ENCODE measurements at regions not wholly inside any gene's neighbourhood (a gene's known extent, or its start where the extent isn't known, plus 50 kb on each side); places are given as distances from the start of the nearest gene placed in this dataset.

DNA sequence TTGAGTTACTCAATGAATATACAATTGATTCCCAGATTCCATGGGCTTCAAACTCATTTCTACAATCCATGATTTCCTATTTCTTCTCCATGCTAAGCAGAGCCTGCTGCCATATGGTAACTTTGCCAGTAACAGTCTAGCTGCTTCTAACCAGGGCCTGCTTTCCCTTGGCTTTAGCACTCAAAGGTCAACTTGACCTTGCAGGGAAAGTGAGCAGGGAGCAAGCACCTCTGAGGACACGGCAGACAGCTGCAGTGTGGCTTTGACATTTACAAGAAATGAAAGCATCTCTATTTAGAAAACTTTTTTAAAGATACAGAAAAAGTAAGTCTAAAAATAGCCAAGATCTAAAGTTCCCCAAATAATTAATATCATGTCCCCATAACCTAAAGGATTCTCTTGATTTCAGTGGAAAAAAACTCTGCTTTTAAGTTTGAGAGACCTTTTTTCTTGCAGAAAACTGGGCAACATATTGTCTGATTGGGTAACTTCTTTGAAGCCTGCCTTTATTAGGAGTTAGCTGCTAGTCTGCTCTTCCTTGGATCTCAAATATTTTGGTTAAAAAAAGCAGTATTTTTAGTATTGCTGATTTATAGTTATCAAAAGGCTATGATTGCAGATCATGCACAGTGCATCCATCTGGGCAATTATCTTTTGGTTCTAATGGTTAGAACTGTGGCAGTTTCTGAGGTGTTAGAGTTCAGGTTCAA is 257.9 kb downstream of the AHR start:
- TF ChIP-seq ELF4 (IDR thresholded peaks at IDR 0.05) (no peak), PKNOX1 (IDR thresholded peaks at IDR 0.05) (no peak), SUZ12 (IDR thresholded peaks at IDR 0.05) (no peak), BHLHE40 (IDR thresholded peaks at IDR 0.05; ENCODE audit: borderline replicate concordance) (no peak), ARNT (IDR thresholded peaks at IDR 0.05) (no peak), ZNF384 (IDR thresholded peaks at IDR 0.05) (no peak), FOXK2 (IDR thresholded peaks at IDR 0.05) (no peak), CTBP1 (IDR thresholded peaks at IDR 0.05; ENCODE audit: borderline replicate concordance) (no peak), NFRKB (IDR thresholded peaks at IDR 0.05) (no peak), HDGF (IDR thresholded peaks at IDR 0.05; ENCODE audit: borderline replicate concordance) (no peak), TARDBP (IDR thresholded peaks at IDR 0.05) (no peak), FOXM1 (IDR thresholded peaks at IDR 0.05; ENCODE audit: borderline replicate concordance) (no peak), L3MBTL2 (conservative IDR thresholded peaks at IDR 0.05) (no peak), FOXA1 (IDR thresholded peaks at IDR 0.05) (no peak), LEF1 (IDR thresholded peaks at IDR 0.05; ENCODE audit: borderline replicate concordance) (no peak), SP1 (IDR thresholded peaks at IDR 0.05) (no peak)
- ChIA-PET CTCF (no interaction called here), POLR2A (no interaction called here)
- DNase-seq (ENCODE audit: extremely low spot score): no peak

GRCh38 chr7:17557251-17557671 is 258.8 kb downstream of the AHR start:
- no peak for TF ChIP-seq SP1 (IDR thresholded peaks at IDR 0.05)
- TF ChIP-seq L3MBTL2 (conservative IDR thresholded peaks at IDR 0.05): no peak
- DNase-seq (ENCODE audit: extremely low spot score): no peak
- POLR2A ChIA-PET: no interaction called here
- CTCF ChIA-PET: no interaction called here

GRCh38 chr7:17558135-17558534 is 259.7 kb downstream of the AHR start:
- CTCF ChIA-PET: no interaction called here
- TF ChIP-seq FOXM1 (IDR thresholded peaks at IDR 0.05; ENCODE audit: borderline replicate concordance): no peak
- 0 out of 2 replicates have a peak, but pooled peaks have one; percentile 17 for TF ChIP-seq PKNOX1 (IDR thresholded peaks at IDR 0.05)
- no peak for TF ChIP-seq FOXK2 (IDR thresholded peaks at IDR 0.05)
- DNase-seq (ENCODE audit: extremely low spot score): no peak
- POLR2A ChIA-PET: no interaction called here

DNA sequence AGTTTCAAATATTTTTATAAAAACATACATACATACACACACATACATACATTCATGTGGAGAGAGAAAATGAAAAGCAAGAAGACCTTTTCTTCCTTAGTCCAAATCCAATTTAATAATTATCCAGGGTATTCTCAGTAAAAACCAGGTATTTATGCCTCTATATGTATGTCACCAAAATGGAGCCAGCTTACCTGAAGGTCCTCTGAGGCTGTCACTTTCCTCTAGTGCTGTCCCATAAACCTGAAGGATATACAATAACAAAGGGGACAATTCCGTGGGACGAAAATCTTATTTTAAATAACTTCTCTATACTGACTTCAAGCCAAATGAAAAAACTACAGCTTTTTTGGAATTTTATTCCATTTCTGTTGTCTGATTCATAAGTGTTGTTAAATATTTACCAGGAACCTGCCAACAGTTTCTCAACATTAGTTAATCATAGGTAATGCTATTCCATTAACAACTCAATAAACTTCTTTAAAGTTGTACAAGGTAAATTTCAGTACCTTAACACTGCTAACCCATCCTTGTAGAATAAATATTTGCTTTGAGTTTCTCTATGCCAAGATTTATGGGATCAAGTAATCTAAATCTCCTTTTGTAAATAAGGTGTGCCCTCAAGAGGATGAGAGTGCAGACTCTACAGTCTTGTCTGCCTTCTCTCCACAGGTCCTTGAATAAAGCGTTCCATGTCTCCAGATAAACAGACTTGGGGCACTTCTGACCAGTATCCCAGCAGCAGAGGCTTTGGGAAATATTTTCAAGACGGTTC is 260.3 kb downstream of the AHR start:
- TF ChIP-seq CTBP1 (IDR thresholded peaks at IDR 0.05; ENCODE audit: borderline replicate concordance) (no peak), L3MBTL2 (conservative IDR thresholded peaks at IDR 0.05) (no peak), PKNOX1 (IDR thresholded peaks at IDR 0.05) (no peak), FOXA1 (IDR thresholded peaks at IDR 0.05) (no peak), TARDBP (IDR thresholded peaks at IDR 0.05) (no peak), ARNT (IDR thresholded peaks at IDR 0.05) (no peak), ELF4 (IDR thresholded peaks at IDR 0.05) (no peak)
- CTCF ChIA-PET: no interaction called here
- no peak for DNase-seq (ENCODE audit: extremely low spot score)
- POLR2A ChIA-PET: no interaction called here

GRCh38 chr7:17559388-17559787 is 260.9 kb downstream of the AHR start:
- DNase-seq (ENCODE audit: extremely low spot score): no peak
- CTCF ChIA-PET: no interaction called here
- TF ChIP-seq TARDBP (IDR thresholded peaks at IDR 0.05) (no peak), CTBP1 (IDR thresholded peaks at IDR 0.05; ENCODE audit: borderline replicate concordance) (no peak), FOXK2 (IDR thresholded peaks at IDR 0.05) (no peak), BHLHE40 (IDR thresholded peaks at IDR 0.05; ENCODE audit: borderline replicate concordance) (no peak), SUZ12 (IDR thresholded peaks at IDR 0.05) (no peak)
- POLR2A ChIA-PET: no interaction called here

DNA sequence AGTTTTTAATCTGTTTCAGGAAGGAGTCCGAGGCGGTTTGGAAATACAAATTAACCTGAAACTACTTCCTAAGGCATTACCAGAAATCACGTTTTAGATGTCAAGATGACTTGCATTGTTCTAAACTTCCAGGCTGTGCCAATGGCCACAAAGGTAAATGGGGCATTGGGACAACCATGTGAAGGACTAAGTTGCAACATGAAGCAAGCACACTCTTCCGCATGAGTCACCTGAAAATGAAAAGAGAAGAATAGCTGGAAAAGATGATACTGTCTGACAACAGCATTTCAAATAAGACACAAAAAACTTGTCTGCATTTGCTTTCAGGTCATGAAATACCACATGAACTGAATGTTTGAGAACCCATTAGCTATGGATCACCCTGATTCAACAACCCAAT is 262.1 kb downstream of the AHR start:
- DNase-seq (ENCODE audit: extremely low spot score): no peak
- ChIA-PET CTCF (no interaction called here), POLR2A (no interaction called here)
- TF ChIP-seq FOXM1 (IDR thresholded peaks at IDR 0.05; ENCODE audit: borderline replicate concordance): no peak
- no peak for TF ChIP-seq SUZ12 (IDR thresholded peaks at IDR 0.05)
- no peak for TF ChIP-seq LEF1 (IDR thresholded peaks at IDR 0.05; ENCODE audit: borderline replicate concordance)
- no peak for TF ChIP-seq CTBP1 (IDR thresholded peaks at IDR 0.05; ENCODE audit: borderline replicate concordance)
- no peak for TF ChIP-seq PKNOX1 (IDR thresholded peaks at IDR 0.05)
- no peak for TF ChIP-seq SP1 (IDR thresholded peaks at IDR 0.05)
- TF ChIP-seq FOXA1 (IDR thresholded peaks at IDR 0.05): no peak
- no peak for TF ChIP-seq FOXK2 (IDR thresholded peaks at IDR 0.05)
- no peak for TF ChIP-seq HDGF (IDR thresholded peaks at IDR 0.05; ENCODE audit: borderline replicate concordance)
- no peak for TF ChIP-seq NFRKB (IDR thresholded peaks at IDR 0.05)
- TF ChIP-seq BHLHE40 (IDR thresholded peaks at IDR 0.05; ENCODE audit: borderline replicate concordance): no peak
- TF ChIP-seq TARDBP (IDR thresholded peaks at IDR 0.05): no peak
- TF ChIP-seq ARNT (IDR thresholded peaks at IDR 0.05): no peak
